ENCODE measurements at regions not wholly inside any gene's neighbourhood (a gene's known extent, or its start where the extent isn't known, plus 50 kb on each side); places are given as distances from the start of the nearest gene placed in this dataset.

DNA sequence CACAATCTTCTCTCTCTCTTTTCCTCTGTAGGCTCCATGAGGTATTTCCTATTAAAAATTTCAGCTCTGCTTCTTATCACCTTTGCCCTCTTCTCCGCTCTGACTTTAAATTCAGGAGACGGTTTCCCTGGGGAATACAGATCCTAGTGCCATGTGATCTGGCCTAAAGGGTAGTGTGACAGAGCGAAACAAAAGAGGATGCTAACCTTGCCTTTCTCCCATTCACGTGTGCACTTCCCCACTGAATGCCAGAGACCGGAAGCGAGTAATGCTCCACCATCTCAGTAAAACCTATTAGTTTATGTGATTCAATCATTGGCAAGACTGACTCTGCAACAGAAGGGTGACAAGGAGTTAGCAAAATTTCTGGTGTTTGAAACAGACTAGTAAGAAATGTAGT lies 358.3 kb downstream of the ZNF521 start:
- DNase-seq, result no peak

DNA sequence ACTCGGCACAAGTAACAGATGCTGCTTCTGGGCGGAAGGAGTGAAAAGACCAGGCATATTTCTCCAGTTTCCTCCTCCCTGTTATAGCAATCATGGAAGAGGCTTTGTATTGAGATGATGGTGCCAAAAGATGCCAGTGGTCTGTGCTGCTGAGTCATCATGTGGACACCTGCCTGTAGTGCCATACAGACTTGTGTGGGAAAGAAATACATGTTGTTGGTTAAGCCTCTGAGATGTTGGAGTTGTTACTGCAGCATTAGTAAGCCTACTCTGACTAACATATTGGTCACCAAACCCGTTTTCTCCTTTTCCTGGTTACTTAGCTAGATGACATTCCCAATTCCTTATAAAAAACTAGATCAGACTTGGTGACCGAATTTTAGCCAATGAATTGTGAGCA lies 356.9 kb downstream of the ZNF521 start:
- DNase-seq, result no peak

DNA sequence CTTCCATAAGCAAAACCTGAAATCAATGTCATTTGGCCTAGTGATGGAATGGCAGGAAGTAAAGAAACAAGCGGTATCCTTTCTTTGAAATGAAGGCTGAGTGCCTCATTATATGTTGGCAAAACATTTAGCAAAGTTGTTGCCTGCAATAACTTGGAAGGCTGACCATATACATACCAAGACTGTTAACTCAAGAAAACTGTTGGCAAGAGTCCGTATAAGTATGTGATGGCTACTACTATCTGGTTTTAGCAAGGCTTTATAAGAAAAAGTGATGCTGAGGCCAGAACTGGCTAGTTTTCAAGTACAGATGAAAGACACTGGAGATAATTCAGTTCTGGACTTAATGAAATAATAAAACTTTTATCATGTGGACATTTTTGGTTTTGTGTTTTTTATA lies 356.2 kb downstream of the ZNF521 start:
- no peak for DNase-seq

DNA sequence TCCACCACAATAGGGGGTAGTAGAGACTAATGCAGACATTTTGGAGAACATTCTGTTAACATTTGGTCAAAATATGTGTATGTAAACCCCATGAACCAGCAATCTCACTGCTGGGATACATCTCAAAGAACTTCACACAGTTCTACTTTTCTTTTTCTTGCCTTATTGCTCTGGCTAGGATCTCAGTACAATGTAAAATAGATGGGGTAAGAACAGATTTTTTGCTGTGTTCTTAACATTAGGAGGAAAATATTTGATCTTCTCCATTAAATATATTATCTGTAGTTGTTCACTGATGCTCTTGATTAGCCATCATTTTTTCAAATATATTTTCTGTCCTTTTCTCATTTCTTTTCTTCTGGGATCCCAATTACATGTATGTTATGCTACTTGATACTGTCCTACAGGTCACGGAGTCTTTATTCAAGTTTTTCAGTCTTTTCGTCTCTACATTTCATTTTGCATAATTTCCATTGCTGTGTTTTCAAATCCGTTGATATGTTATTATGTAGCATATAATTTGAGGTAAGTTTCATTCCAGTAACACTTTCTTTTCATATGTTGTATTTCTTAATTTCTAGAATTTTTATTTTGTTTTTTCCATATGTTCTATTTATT lies 352.2 kb downstream of the ZNF521 start:
- DNase-seq, result no peak

DNA sequence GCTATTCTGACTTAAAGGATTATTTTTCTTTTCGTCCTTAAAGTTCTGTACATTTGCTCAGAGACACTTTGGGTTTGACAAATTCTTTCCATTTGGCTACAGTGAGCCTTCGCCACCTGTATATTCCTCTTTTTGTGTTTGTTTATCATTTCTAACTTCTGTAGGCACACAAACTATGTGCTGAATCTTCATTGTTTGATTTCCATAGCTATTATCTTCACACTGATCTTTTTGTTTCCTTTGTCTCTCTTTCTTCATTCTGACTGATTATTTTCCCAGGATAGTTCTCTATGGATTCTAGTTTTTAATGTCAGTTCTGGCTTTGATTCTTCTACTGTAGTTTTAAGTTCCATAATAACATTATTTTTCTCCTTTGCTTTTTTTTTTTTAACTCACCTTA lies 350.2 kb downstream of the ZNF521 start:
- DNase-seq, result no peak

DNA sequence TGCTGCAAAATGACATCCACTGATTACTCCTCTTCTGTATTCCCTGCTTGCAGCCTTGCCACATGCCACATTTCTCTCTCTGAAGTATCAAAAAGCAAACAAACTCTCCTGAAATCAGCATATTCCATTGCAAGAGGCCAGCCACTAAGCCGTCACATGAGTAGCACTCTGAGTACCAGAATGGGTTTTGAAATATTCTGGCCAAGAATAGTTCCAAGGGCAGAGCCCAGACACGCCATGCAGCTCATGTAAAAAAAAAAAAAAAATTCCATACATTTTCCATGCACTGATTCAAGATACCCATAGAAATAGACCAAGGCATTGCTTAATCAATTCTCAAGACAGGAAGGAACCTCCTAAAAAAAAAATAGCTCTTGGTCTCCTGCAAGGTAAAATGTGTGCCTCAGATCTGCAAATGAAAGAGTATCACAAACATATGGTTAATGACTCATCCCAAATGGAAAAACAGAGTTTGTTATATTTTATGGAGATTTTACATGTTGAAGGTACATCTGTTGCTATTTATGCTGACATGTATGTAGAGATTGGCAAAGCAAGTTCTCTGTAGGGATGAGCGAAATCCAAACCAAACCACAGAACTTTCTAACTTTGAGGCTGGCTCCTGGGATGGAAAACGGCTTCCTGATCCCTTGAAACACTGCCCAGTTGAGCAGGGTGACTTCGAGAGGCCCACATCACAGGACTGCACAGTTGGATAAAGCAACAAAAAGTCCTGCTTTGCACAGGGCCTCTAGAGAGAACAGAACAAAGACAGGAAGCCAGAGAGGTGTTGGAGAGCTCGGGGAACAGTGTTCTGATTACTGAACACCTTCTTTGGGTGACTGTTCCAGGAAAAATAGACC lies 346.2 kb downstream of the ZNF521 start:
- no peak for DNase-seq

DNA sequence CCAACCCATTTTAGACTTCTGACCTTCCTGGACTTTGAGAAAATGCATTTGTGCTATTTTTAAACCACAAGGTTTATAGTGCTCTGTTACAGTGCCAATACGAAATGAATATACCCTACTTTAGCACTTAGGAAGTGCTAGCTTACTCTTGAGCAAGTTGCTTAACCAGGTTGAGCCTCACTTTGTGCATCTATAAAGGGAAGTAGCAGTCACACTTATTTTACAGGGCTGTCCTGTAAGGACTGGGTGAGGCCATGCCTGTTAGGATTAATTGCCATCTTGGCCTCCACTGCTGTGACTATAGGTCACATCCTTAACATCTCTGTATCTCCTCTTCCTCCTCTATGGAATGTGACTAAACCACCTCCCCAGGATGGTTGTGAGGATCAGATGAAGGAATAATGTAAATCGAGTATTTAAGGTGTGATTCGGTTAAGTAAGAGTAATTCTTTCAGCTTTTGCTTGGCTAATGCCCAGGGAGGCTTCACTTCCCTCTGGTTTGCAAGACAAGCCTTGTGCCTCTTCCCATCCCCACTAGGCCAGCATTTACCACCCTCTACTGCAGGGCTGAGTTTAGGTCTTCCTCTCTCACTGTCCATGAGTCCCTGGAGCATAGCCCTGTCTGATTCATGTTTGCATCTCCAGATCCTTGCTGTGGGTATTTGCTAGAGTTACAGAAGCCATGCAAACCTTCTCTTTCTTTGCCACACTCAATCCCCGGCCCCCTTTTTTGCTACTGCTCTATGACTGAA lies 341.2 kb downstream of the ZNF521 start:
- no peak for DNase-seq

Measured in stimulated activated CD4-positive, alpha-beta T cell treated with anti-CD3 and anti-CD28 coated beads, Interleukin-1b, Interleukin-23, amount 100 ng/mL, for 48 hours (primary cell).